GM21526 (cell line): ENCODE measurements at regions not wholly inside any gene's neighbourhood (a gene's known extent, or its start where the extent isn't known, plus 50 kb on each side); places are given as distances from the start of the nearest gene placed in this dataset.

Experiments
- ATAC-seq: cut with Tn5 transposase; IDR thresholded peaks from one replicate; pipeline ENCODE4 v1.9.1; 2021; ENCODE audit warnings: moderate library complexity; ENCODE audit not compliant: unreplicated experiment, low FRiP score

GRCh38 chr13:53623146-53623545 lies 594.5 kb downstream of the OLFM4 start:
- ATAC-seq = no peak

GRCh38 chr13:53631511-53631910 lies 602.9 kb downstream of the OLFM4 start:
- no peak for ATAC-seq

- ATAC-seq = no peak
Measured at GRCh38 chr13:53638040-53638439, 609.4 kb downstream of the OLFM4 start.

- no peak for ATAC-seq
Measured at GRCh38 chr13:53642306-53642705, 613.7 kb downstream of the OLFM4 start.

GRCh38 chr13:53648673-53649072 lies 620.1 kb downstream of the OLFM4 start:
- no peak for ATAC-seq

- no peak for ATAC-seq
Measured at GRCh38 chr13:53672005-53672404, 643.4 kb downstream of the OLFM4 start.

GRCh38 chr13:53683146-53683545 lies 654.5 kb downstream of the OLFM4 start:
- ATAC-seq = no peak

GRCh38 chr13:53683608-53684007 lies 655.0 kb downstream of the OLFM4 start:
- ATAC-seq = no peak

- no peak for ATAC-seq
Measured at GRCh38 chr13:53691417-53691816, 662.8 kb downstream of the OLFM4 start.

GRCh38 chr13:53694814-53695532 lies 666.4 kb downstream of the OLFM4 start:
- ATAC-seq = no peak

- no peak for ATAC-seq
Measured at GRCh38 chr13:53703371-53704080, 674.9 kb downstream of the OLFM4 start.

GRCh38 chr13:53719281-53719680 lies 690.7 kb downstream of the OLFM4 start:
- ATAC-seq = no peak

GRCh38 chr13:53732664-53733063 lies 704.1 kb downstream of the OLFM4 start:
- no peak for ATAC-seq

- no peak for ATAC-seq
Measured at GRCh38 chr13:53743906-53744305, 715.3 kb downstream of the OLFM4 start.

GRCh38 chr13:53747825-53748224 lies 719.2 kb downstream of the OLFM4 start:
- ATAC-seq = no peak

GRCh38 chr13:53749306-53749705 lies 720.7 kb downstream of the OLFM4 start:
- no peak for ATAC-seq

GRCh38 chr13:53759016-53759415 lies 730.4 kb downstream of the OLFM4 start:
- no peak for ATAC-seq

GRCh38 chr13:53775807-53776206 lies 747.2 kb downstream of the OLFM4 start:
- ATAC-seq = no peak

- ATAC-seq = no peak
Measured at GRCh38 chr13:53778937-53779336, 750.3 kb downstream of the OLFM4 start.

GRCh38 chr13:53781941-53782340 lies 753.3 kb downstream of the OLFM4 start:
- ATAC-seq = no peak

GRCh38 chr13:53782488-53782961 lies 753.9 kb downstream of the OLFM4 start:
- ATAC-seq = no peak

GRCh38 chr13:53783471-53783870 lies 754.9 kb downstream of the OLFM4 start:
- ATAC-seq = no peak
